Neural cell (in vitro differentiated cells): ENCODE measurements at regions not wholly inside any gene's neighbourhood (a gene's known extent, or its start where the extent isn't known, plus 50 kb on each side); places are given as distances from the start of the nearest gene placed in this dataset.
"Not testable (repeated sequence)": the region's sequence is repeated elsewhere in the genome, so short reads cannot be mapped to it uniquely, and the experiment has no call there.

Experiments
- H2AFZ ChIP-seq: fragments of 200-600, 300-800 bp; sonication (generic), shearing (Covaris generic); 2 replicates; pipeline ENCODE4 v1.6.0; 2014; ENCODE audit warnings: low read depth, mild to moderate bottlenecking, antibody characterized with exemption, low read length, moderate library complexity
- H3F3A ChIP-seq: fragments of 200-600 bp; shearing (Covaris generic); 2 replicates; pipeline ENCODE4 v1.6.1; 2016; ENCODE audit warnings: mild to moderate bottlenecking, moderate library complexity, mixed read lengths, antibody characterized with exemption, low read length; ENCODE audit not compliant: insufficient read depth, poor library complexity, severe bottlenecking
- H3K27ac ChIP-seq: fragments of 200-600, 300-800 bp; sonication (generic), shearing (Covaris generic); 2 replicates; pipeline ENCODE4 v1.5.1; 2014; ENCODE audit warnings: mild to moderate bottlenecking, low read length, moderate library complexity
- H3K27me3 ChIP-seq: fragments of 300-800, 200-600 bp; sonication (generic), shearing (Covaris generic); 2 replicates; pipeline ENCODE4 v1.6.0; 2014; ENCODE audit warnings: mild to moderate bottlenecking, low read depth, low read length, moderate library complexity; ENCODE audit not compliant: insufficient read depth
- H3K36me3 ChIP-seq: fragments of 300-800, 200-600 bp; sonication (generic), shearing (Covaris generic); 2 replicates; pipeline ENCODE4 v1.5.1; 2014; ENCODE audit warnings: mild to moderate bottlenecking, antibody characterized with exemption, low read length, moderate library complexity; ENCODE audit not compliant: insufficient read depth
- H3K4me2 ChIP-seq: fragments of 300-800, 200-600 bp; sonication (generic), shearing (Covaris generic); 2 replicates; pipeline ENCODE4 v1.6.0; 2014; ENCODE audit warnings: mild to moderate bottlenecking, low read length
- H3K4me3 ChIP-seq: fragments of 300-800, 200-600 bp; sonication (generic), shearing (Covaris generic); 2 replicates; pipeline ENCODE4 v1.5.1; 2014; ENCODE audit warnings: mild to moderate bottlenecking, low read length, moderate library complexity
- H3K79me2 ChIP-seq: fragments of 200-600 bp; shearing (Covaris generic); replicated peaks from 2 replicates; pipeline ENCODE4 v1.6.0; 2014; ENCODE audit warnings: mild to moderate bottlenecking, low read length, moderate library complexity; ENCODE audit not compliant: insufficient read depth
- H3K9ac ChIP-seq: fragments of 300-800, 200-600 bp; sonication (generic), shearing (Covaris generic); 2 replicates; pipeline ENCODE4 v1.6.1; 2016; ENCODE audit warnings: mild to moderate bottlenecking, low read length, mixed read lengths
- H3K9me2 ChIP-seq: fragments of 200-600 bp; shearing (Covaris generic); 2 replicates; pipeline ENCODE4 v1.6.1; 2016; ENCODE audit warnings: mild to moderate bottlenecking, low read length, mixed read lengths; ENCODE audit not compliant: insufficient read depth
- H3K9me3 ChIP-seq: fragments of 200-600, 300-800 bp; sonication (generic), shearing (Covaris generic); 2 replicates; pipeline ENCODE4 v1.6.1; 2016; ENCODE audit warnings: mild to moderate bottlenecking, mixed run types, low read length, moderate library complexity, mixed read lengths
- H4K20me1 ChIP-seq: fragments of 200-600 bp; shearing (Covaris generic); 2 replicates; pipeline ENCODE4 v1.6.1; 2016; ENCODE audit warnings: mild to moderate bottlenecking, mixed run types; ENCODE audit not compliant: insufficient read depth
- EP300 ChIP-seq: fragments of 450-650 bp; conservative IDR thresholded peaks from 2 replicates; pipeline ENCODE4 v1.6.1; 2014; ENCODE audit warnings: antibody characterized with exemption, mild to moderate bottlenecking, moderate library complexity; ENCODE audit not compliant: poor library complexity, severe bottlenecking
- EZH2 ChIP-seq: fragments of 200-600, 300-800 bp; shearing (Covaris generic), sonication (generic); IDR thresholded peaks from 2 replicates; pipeline ENCODE4 v1.6.1; 2014; ENCODE audit warnings: antibody characterized with exemption, low read length, borderline replicate concordance, mild to moderate bottlenecking; ENCODE audit not compliant: insufficient read depth, poor library complexity, severe bottlenecking
- MXI1 ChIP-seq: fragments of 450-650 bp; conservative IDR thresholded peaks from 2 replicates; pipeline ENCODE4 v1.6.1; 2014; ENCODE audit warnings: antibody characterized with exemption, mild to moderate bottlenecking; ENCODE audit not compliant: poor library complexity, severe bottlenecking
- POLR2AphosphoS5 ChIP-seq: IDR thresholded peaks from 2 replicates; pipeline ENCODE4 v1.6.1; 2012
- RAD21 ChIP-seq: fragments of 450-650 bp; conservative IDR thresholded peaks from 2 replicates; pipeline ENCODE4 v1.6.1; 2014; ENCODE audit warnings: antibody characterized with exemption, mild to moderate bottlenecking, moderate library complexity
- SMC3 ChIP-seq: fragments of 450-650 bp; conservative IDR thresholded peaks from 2 replicates; pipeline ENCODE4 v1.6.1; 2014; ENCODE audit warnings: antibody characterized with exemption, mild to moderate bottlenecking, moderate library complexity; ENCODE audit not compliant: poor library complexity
- TAF1 ChIP-seq: IDR thresholded peaks from 2 replicates; pipeline ENCODE4 v1.6.1; 2012; ENCODE audit warnings: low read depth
- TF ChIP-seq, protein P1 (sequence below): fragments of 450-650 bp; IDR thresholded peaks from 2 replicates; pipeline ENCODE4 v1.5.1; 2014; ENCODE audit warnings: antibody characterized with exemption, mild to moderate bottlenecking, moderate library complexity; ENCODE audit not compliant: poor library complexity, severe bottlenecking
- TF ChIP-seq, protein P2 (sequence below): IDR thresholded peaks from 2 replicates; pipeline ENCODE4 v1.6.1; 2012; ENCODE audit warnings: borderline replicate concordance

DNA sequence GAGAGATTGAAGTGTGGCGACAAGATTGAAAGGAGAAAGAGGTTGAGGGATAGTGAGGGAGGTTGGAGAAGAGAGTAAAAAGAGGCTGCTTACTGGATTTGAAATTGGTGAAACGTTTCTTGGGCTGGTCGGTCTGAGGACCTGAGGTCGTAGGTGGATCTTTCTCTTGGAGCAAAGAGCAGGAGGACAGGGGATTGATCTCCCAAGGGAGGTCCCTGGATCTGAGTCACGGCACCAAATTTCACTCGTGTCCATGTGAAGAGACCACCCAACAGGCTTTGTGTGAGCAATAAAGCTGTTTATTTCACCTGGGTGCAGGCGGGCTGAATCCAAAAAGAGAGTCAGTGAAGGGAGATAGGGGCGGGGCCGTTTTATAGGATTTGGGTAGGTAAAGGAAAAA, 1027.3 kb downstream of the DNAJB9 start:
- H3F3A ChIP-seq, H4K20me1 ChIP-seq, H3K9me2 ChIP-seq, H3K36me3 ChIP-seq, H3K79me2 ChIP-seq, H2AFZ ChIP-seq, H3K9me3 ChIP-seq, H3K27me3 ChIP-seq, H3K27ac ChIP-seq, H3K9ac ChIP-seq, H3K4me2 ChIP-seq, H3K4me3 ChIP-seq: not testable (repeated sequence)

DNA sequence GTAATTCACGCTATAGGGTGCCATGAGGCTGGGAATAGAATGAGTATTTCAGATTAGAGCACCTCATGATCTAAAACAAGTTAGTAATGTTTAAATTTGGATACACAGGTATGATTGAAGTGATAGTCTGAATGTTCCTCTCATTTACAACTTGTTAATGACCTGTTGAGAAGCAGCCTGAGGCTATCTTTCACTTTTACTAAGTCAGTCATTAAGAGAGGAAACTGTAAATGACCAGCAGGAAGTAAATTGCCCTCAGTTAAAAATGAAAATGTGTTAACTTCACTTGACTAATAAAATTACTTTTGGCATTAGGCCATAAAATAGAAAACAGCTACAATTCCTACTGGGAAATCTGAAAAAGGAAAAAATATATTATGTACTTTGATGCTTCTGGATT, 1042.0 kb downstream of the DNAJB9 start:
- H3K27ac ChIP-seq = no peak overlapping the region
- no peaks in the 10 kb centered on the region for H3K9me2 ChIP-seq
- H3K4me3 ChIP-seq = no peak overlapping the region
- no peaks in the 10 kb centered on the region for H3K27me3 ChIP-seq
- no peak overlapping the region for H3K9ac ChIP-seq
- no peaks in the 10 kb centered on the region for H3K36me3 ChIP-seq
- no peaks in the 10 kb centered on the region for H3K79me2 ChIP-seq
- no peak for TF ChIP-seq EP300
- no peak for TF ChIP-seq EZH2
- no peak for TF ChIP-seq TAF1
- TF ChIP-seq, protein P1, sequence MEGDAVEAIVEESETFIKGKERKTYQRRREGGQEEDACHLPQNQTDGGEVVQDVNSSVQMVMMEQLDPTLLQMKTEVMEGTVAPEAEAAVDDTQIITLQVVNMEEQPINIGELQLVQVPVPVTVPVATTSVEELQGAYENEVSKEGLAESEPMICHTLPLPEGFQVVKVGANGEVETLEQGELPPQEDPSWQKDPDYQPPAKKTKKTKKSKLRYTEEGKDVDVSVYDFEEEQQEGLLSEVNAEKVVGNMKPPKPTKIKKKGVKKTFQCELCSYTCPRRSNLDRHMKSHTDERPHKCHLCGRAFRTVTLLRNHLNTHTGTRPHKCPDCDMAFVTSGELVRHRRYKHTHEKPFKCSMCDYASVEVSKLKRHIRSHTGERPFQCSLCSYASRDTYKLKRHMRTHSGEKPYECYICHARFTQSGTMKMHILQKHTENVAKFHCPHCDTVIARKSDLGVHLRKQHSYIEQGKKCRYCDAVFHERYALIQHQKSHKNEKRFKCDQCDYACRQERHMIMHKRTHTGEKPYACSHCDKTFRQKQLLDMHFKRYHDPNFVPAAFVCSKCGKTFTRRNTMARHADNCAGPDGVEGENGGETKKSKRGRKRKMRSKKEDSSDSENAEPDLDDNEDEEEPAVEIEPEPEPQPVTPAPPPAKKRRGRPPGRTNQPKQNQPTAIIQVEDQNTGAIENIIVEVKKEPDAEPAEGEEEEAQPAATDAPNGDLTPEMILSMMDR = no peak
- no peak for TF ChIP-seq POLR2AphosphoS5
- no peak for TF ChIP-seq MXI1
- TF ChIP-seq RAD21 = no peak
- TF ChIP-seq SMC3 = no peak
- H2AFZ ChIP-seq = no peak overlapping the region
- H3K4me2 ChIP-seq = no peak overlapping the region
- no peaks in the 10 kb centered on the region for H3K9me3 ChIP-seq
- no peaks in the 10 kb centered on the region for H3F3A ChIP-seq
- H4K20me1 ChIP-seq = no peaks in the 10 kb centered on the region

DNA sequence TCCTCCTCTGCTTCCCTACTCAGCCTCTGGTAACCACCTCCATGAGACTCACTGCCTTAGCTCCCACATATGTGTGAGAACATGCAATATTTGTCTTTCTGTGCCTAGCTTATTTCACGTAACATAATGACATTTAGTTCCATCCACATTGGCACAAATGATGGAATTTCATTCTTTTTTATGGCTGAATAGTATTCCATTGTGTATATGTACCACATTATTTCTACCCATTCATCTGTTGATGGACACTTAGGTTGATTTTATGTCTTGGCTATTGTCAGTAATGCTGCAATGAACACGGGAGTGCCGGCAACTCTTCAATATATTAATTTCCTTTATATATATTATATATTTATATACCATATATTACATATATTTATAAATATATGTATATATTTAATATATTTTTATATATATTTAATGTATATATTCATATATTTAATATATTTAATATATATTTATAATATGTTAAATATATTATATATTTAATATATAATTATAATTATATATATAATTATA, 1046.9 kb downstream of the DNAJB9 start:
- TF ChIP-seq RAD21 (no peak), EZH2 (no peak), SMC3 (no peak), MXI1 (no peak), TAF1 (no peak), EP300 (no peak), POLR2AphosphoS5 (no peak)
- TF ChIP-seq, protein P2, sequence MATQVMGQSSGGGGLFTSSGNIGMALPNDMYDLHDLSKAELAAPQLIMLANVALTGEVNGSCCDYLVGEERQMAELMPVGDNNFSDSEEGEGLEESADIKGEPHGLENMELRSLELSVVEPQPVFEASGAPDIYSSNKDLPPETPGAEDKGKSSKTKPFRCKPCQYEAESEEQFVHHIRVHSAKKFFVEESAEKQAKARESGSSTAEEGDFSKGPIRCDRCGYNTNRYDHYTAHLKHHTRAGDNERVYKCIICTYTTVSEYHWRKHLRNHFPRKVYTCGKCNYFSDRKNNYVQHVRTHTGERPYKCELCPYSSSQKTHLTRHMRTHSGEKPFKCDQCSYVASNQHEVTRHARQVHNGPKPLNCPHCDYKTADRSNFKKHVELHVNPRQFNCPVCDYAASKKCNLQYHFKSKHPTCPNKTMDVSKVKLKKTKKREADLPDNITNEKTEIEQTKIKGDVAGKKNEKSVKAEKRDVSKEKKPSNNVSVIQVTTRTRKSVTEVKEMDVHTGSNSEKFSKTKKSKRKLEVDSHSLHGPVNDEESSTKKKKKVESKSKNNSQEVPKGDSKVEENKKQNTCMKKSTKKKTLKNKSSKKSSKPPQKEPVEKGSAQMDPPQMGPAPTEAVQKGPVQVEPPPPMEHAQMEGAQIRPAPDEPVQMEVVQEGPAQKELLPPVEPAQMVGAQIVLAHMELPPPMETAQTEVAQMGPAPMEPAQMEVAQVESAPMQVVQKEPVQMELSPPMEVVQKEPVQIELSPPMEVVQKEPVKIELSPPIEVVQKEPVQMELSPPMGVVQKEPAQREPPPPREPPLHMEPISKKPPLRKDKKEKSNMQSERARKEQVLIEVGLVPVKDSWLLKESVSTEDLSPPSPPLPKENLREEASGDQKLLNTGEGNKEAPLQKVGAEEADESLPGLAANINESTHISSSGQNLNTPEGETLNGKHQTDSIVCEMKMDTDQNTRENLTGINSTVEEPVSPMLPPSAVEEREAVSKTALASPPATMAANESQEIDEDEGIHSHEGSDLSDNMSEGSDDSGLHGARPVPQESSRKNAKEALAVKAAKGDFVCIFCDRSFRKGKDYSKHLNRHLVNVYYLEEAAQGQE = no peak
- TF ChIP-seq, protein P1 = no peak

More for the DNA sequence above, 1046.9 kb downstream of the DNAJB9 start:
- H3K4me3 ChIP-seq = no peak overlapping the region
- no peaks in the 10 kb centered on the region for H4K20me1 ChIP-seq
- no peaks in the 10 kb centered on the region for H3F3A ChIP-seq
- no peaks in the 10 kb centered on the region for H3K79me2 ChIP-seq
- no peaks in the 10 kb centered on the region for H3K36me3 ChIP-seq
- H3K9ac ChIP-seq = no peak overlapping the region
- no peak overlapping the region for H3K4me2 ChIP-seq
- H3K9me2 ChIP-seq = no peaks in the 10 kb centered on the region
- H3K27me3 ChIP-seq = no peaks in the 10 kb centered on the region
- no peak overlapping the region for H3K27ac ChIP-seq
- H3K9me3 ChIP-seq = no peaks in the 10 kb centered on the region
- H2AFZ ChIP-seq = no peak overlapping the region
